H1 (cell line): ENCODE measurements at regions not wholly inside any gene's neighbourhood (a gene's known extent, or its start where the extent isn't known, plus 50 kb on each side); places are given as distances from the start of the nearest gene placed in this dataset.

Experiments used
- CTCF ChIA-PET: fragments of 300-600 bp; sonication (Branson Sonifier 250); formaldehyde crosslinking; loops from one replicate; lab custom pipeline; 2021; ENCODE audit not compliant: partially characterized antibody; lab: Charles Lee
- POLR2A ChIA-PET: fragments of 300-600 bp; sonication (Branson Sonifier 250); formaldehyde crosslinking; loops from one replicate; lab custom pipeline; 2021; ENCODE audit warnings: inconsistent platforms; ENCODE audit not compliant: partially characterized antibody; lab: Charles Lee
- DNase-seq, 2 experiments: peaks; one replicate each; pipeline versions ENCODE4 v3.0.0 to v3.0.0-alpha.2; 2010 to 2022; ENCODE audit warnings: low spot score in 2 of 2, low read depth in 1 of 2, mixed read lengths in 1 of 2
- FAIRE-seq: peaks from 2 replicates; lab custom pipeline; 2011; peaks lifted over from hg19 to GRCh38; lab: Jason Lieb, UNC
- H2AFZ ChIP-seq: 2 replicates; pipeline ENCODE4 v1.8.1; 2012; ENCODE audit warnings: low read length, inconsistent platforms
- H2AK5ac ChIP-seq: 2 replicates; pipeline ENCODE4 v1.6.1; 2013; ENCODE audit warnings: low read depth, low read length
- H2BK120ac ChIP-seq: replicated peaks from 2 replicates; pipeline ENCODE3; 2013; ENCODE audit warnings: low read depth, low read length, inconsistent platforms
- H2BK12ac ChIP-seq: 2 replicates; pipeline ENCODE4 v1.6.1; 2013; ENCODE audit warnings: low read depth, low read length
- H2BK15ac ChIP-seq: 2 replicates; pipeline ENCODE4 v1.6.1; 2013; ENCODE audit warnings: low read length
- H2BK20ac ChIP-seq: 2 replicates; pipeline ENCODE4 v1.6.1; 2013; ENCODE audit warnings: low read length
- H2BK5ac ChIP-seq: 2 replicates; pipeline ENCODE4 v1.6.1; 2013; ENCODE audit warnings: low read depth, low read length
- H3K14ac ChIP-seq: 2 replicates; pipeline ENCODE4 v1.6.1; 2013; ENCODE audit warnings: inconsistent platforms; ENCODE audit not compliant: insufficient read length
- H3K18ac ChIP-seq: 2 replicates; pipeline ENCODE4 v1.6.1; 2013; ENCODE audit warnings: low read length; ENCODE audit errors: extremely low read depth
- H3K23ac ChIP-seq: 2 replicates; pipeline ENCODE4 v1.6.1; 2013; ENCODE audit warnings: inconsistent platforms; ENCODE audit not compliant: insufficient read length
- H3K23me2 ChIP-seq: 2 replicates; pipeline ENCODE4 v1.6.1; 2013; ENCODE audit warnings: low read depth, low read length
- H3K27ac ChIP-seq: 2 replicates; pipeline ENCODE4 v1.6.1; 2011; ENCODE audit warnings: low read depth, low read length, inconsistent platforms
- H3K27me3 ChIP-seq, 4 experiments: replicated peaks in 1 of 4; 1 replicate in 1 of 4; 2 replicates in 3 of 4; pipeline versions ENCODE4 v1.6.1 to v1.8.1; 2011 to 2013; ENCODE audit warnings: low read length in 3 of 4, mild to moderate bottlenecking in 3 of 4, inconsistent platforms in 2 of 4, mixed read lengths in 2 of 4, moderate library complexity in 1 of 4; ENCODE audit not compliant: control insufficient read depth in 3 of 4, insufficient read depth in 3 of 4; ENCODE audit errors: extremely low read depth in 1 of 4
- H3K36me3 ChIP-seq, 4 experiments: 2 replicates each; pipeline versions ENCODE4 v1.6.1 to v1.8.1; 2011 to 2013; ENCODE audit warnings: mild to moderate bottlenecking in 4 of 4, low read length in 3 of 4, moderate library complexity in 2 of 4, control low read depth in 1 of 4, inconsistent platforms in 1 of 4; ENCODE audit not compliant: insufficient read depth in 4 of 4, control insufficient read depth in 2 of 4
- H3K4ac ChIP-seq: replicated peaks from 2 replicates; pipeline ENCODE3; 2013; ENCODE audit warnings: low read length, low read depth, mixed read lengths, inconsistent platforms; ENCODE audit not compliant: insufficient read length
- H3K4me1 ChIP-seq, 4 experiments: replicated peaks in 1 of 4; 1 replicate in 1 of 4; 2 replicates in 3 of 4; pipeline versions ENCODE4 v1.6.1 to v1.8.1; 2011 to 2013; ENCODE audit warnings: low read length in 3 of 4, inconsistent platforms in 2 of 4, mixed read lengths in 1 of 4; ENCODE audit not compliant: insufficient read depth in 4 of 4, control insufficient read depth in 3 of 4
- H3K4me2 ChIP-seq, 2 experiments: 2 replicates each; pipeline versions ENCODE4 v1.6.1 to v1.8.1; 2011 to 2013; ENCODE audit warnings: low read depth in 2 of 2, low read length in 2 of 2, control low read depth in 1 of 2, inconsistent platforms in 1 of 2, mild to moderate bottlenecking in 1 of 2; ENCODE audit not compliant: insufficient read depth in 1 of 2
- H3K4me3 ChIP-seq, 4 experiments: fragments of 200-600, 300-600 bp in 1 of 4; sonication (generic), shearing (Covaris generic), sonication (Bioruptor Twin) in 1 of 4; 2 replicates each; pipeline versions ENCODE4 v1.5.1 to v1.8.1; 2011 to 2016; ENCODE audit warnings: low read length in 4 of 4, low read depth in 3 of 4, control low read depth in 2 of 4, inconsistent platforms in 2 of 4, mild to moderate bottlenecking in 2 of 4, mixed read lengths in 1 of 4, moderate library complexity in 1 of 4; ENCODE audit not compliant: insufficient read depth in 2 of 4; ENCODE audit errors: extremely low read depth in 1 of 4
- H3K56ac ChIP-seq: replicated peaks from 2 replicates; pipeline ENCODE3; 2013; ENCODE audit warnings: low read depth, mild to moderate bottlenecking, mixed read lengths, low read length, inconsistent platforms; ENCODE audit not compliant: insufficient read length
- H3K79me1 ChIP-seq: 2 replicates; pipeline ENCODE4 v1.6.1; 2013; ENCODE audit warnings: low read depth, low read length, control low read depth
- H3K79me2 ChIP-seq, 2 experiments: 2 replicates each; pipeline versions ENCODE4 v1.6.1 to v1.8.1; 2012 to 2013; ENCODE audit warnings: low read length in 2 of 2, mild to moderate bottlenecking in 2 of 2, inconsistent platforms in 1 of 2; ENCODE audit not compliant: insufficient read depth in 2 of 2, control insufficient read depth in 1 of 2
- H3K9ac ChIP-seq, 4 experiments: replicated peaks in 1 of 4; 1 replicate in 1 of 4; 2 replicates in 3 of 4; pipeline versions ENCODE4 v1.6.1 to v1.8.1; 2011 to 2013; ENCODE audit warnings: low read depth in 3 of 4, low read length in 3 of 4, control low read depth in 2 of 4, mild to moderate bottlenecking in 2 of 4, moderate library complexity in 2 of 4, inconsistent platforms in 1 of 4; ENCODE audit errors: extremely low read depth in 1 of 4
- H3K9me3 ChIP-seq, 2 experiments: 2 replicates each; pipeline versions ENCODE4 v1.6.1 to v1.8.1; 2012 to 2013; ENCODE audit warnings: mild to moderate bottlenecking in 2 of 2, moderate library complexity in 2 of 2, control low read depth in 1 of 2, inconsistent platforms in 1 of 2, low read depth in 1 of 2, low read length in 1 of 2, mixed read lengths in 1 of 2; ENCODE audit not compliant: insufficient read depth in 2 of 2
- H4K20me1 ChIP-seq, 2 experiments: replicated peaks in 1 of 2; 2 replicates each; pipeline versions ENCODE3 to v1.8.1; 2011 to 2013; ENCODE audit warnings: inconsistent platforms in 2 of 2, low read length in 2 of 2, mild to moderate bottlenecking in 1 of 2; ENCODE audit not compliant: insufficient read depth in 2 of 2, control insufficient read depth in 1 of 2
- H4K5ac ChIP-seq: 2 replicates; pipeline ENCODE4 v1.6.1; 2013; ENCODE audit warnings: low read length, low read depth, mixed read lengths, inconsistent platforms; ENCODE audit not compliant: insufficient read length
- H4K8ac ChIP-seq: 2 replicates; pipeline ENCODE4 v1.8.0; 2013; ENCODE audit warnings: mild to moderate bottlenecking, moderate library complexity, low read length, inconsistent platforms; ENCODE audit not compliant: insufficient read depth; ENCODE audit errors: extremely low read depth
- H4K91ac ChIP-seq: replicated peaks from 2 replicates; pipeline ENCODE3; 2013; ENCODE audit warnings: low read length, mixed read lengths, inconsistent platforms; ENCODE audit not compliant: insufficient read length
- ASH2L ChIP-seq: fragments of 200-600, 300-600 bp; sonication (generic); IDR thresholded peaks from one replicate; pipeline ENCODE4 v1.7.1; 2017; ENCODE audit warnings: low read length
- ATF3 ChIP-seq: IDR thresholded peaks from 2 replicates; pipeline ENCODE4 v1.6.1; 2011; ENCODE audit warnings: low read depth, mild to moderate bottlenecking, low read length; ENCODE audit not compliant: insufficient read depth
- CEBPB ChIP-seq: IDR thresholded peaks from 2 replicates; pipeline ENCODE4 v1.6.1; 2012; ENCODE audit warnings: low read depth, low read length
- EZH2 ChIP-seq: fragments of 200-600 bp; sonication (generic); IDR thresholded peaks from 2 replicates; pipeline ENCODE4 v1.7.1; 2012; ENCODE audit warnings: low read depth, mild to moderate bottlenecking, moderate library complexity, low read length, inconsistent platforms; ENCODE audit not compliant: severe bottlenecking
- GABPA ChIP-seq: IDR thresholded peaks from 2 replicates; pipeline ENCODE4 v1.6.1; 2011; ENCODE audit warnings: mild to moderate bottlenecking, low read length, moderate library complexity, borderline replicate concordance; ENCODE audit not compliant: insufficient read depth
- KDM1A ChIP-seq: fragments of 200-600, 300-600 bp; sonication (generic); IDR thresholded peaks from 2 replicates; pipeline ENCODE4 v1.7.1; 2016; ENCODE audit warnings: mild to moderate bottlenecking, low read length, borderline replicate concordance
- KDM5A ChIP-seq: fragments of 200-600 bp; IDR thresholded peaks from 2 replicates; pipeline ENCODE4 v1.7.1; 2012; ENCODE audit warnings: mild to moderate bottlenecking, low read length, inconsistent platforms, mixed read lengths
- MAX ChIP-seq: IDR thresholded peaks from 2 replicates; pipeline ENCODE4 v1.6.1; 2012; ENCODE audit warnings: inconsistent platforms
- POU5F1 ChIP-seq: IDR thresholded peaks from 2 replicates; pipeline ENCODE4 v1.6.1; 2011; ENCODE audit warnings: low read depth, mild to moderate bottlenecking, low read length, moderate library complexity
- SIX5 ChIP-seq: IDR thresholded peaks from 2 replicates; pipeline ENCODE4 v1.6.1; 2011; ENCODE audit warnings: mild to moderate bottlenecking, low read depth, low read length
- SP2 ChIP-seq: IDR thresholded peaks from 2 replicates; pipeline ENCODE4 v1.6.1; 2012; ENCODE audit warnings: mild to moderate bottlenecking, low read length, inconsistent platforms
- SP4 ChIP-seq: IDR thresholded peaks from 2 replicates; pipeline ENCODE4 v1.6.1; 2012; ENCODE audit warnings: low read length, inconsistent platforms
- TAF7 ChIP-seq: optimal IDR thresholded peaks from 2 replicates; pipeline ENCODE3; 2011; ENCODE audit warnings: low read depth, mild to moderate bottlenecking, inconsistent platforms, low read length, moderate library complexity, borderline replicate concordance
- TBP ChIP-seq: IDR thresholded peaks from 2 replicates; pipeline ENCODE4 v1.6.1; 2011; ENCODE audit warnings: low read depth, low read length, improper control_type of control experiment
- ZNF274 ChIP-seq: IDR thresholded peaks from 2 replicates; pipeline ENCODE4 v1.7.0; 2012; ENCODE audit warnings: low read length, borderline replicate concordance; ENCODE audit errors: extremely low read depth
- WGBS, 2 experiments: shearing (Covaris generic) in 1 of 2; methylation state at CpG; one replicate each; pipeline versions ENCODE4 v1.1.6 to v1.1.7; 2013 to 2015; ENCODE audit warnings: low lambda C conversion rate in 2 of 2, mixed read lengths in 2 of 2, inconsistent platforms in 1 of 2, low coverage in 1 of 2, missing lambda C conversion rate in 1 of 2; ENCODE audit not compliant: insufficient replicate concordance in 2 of 2, insufficient coverage in 1 of 2, insufficient read length in 1 of 2; ENCODE audit errors: extremely low coverage in 1 of 2, missing lambda C conversion rate in 1 of 2; 5-methylcytosine and 5-hydroxymethylcytosine counted together

- no peak for FAIRE-seq
- no peak overlapping the region for H2BK20ac ChIP-seq
- no peak overlapping the region for H3K4me3 ChIP-seq
- H2AFZ ChIP-seq, result no peak overlapping the region
- no peak overlapping the region for H2BK12ac ChIP-seq
- no peaks in the 10 kb centered on the region for H4K20me1 ChIP-seq
- H3K9ac ChIP-seq, result no peak overlapping the region
- DNase-seq, result no peak
- no peak overlapping the region for H4K5ac ChIP-seq
- H2AK5ac ChIP-seq, result no peak overlapping the region
- CTCF ChIA-PET, result no interaction called here
- no peak overlapping the region for H2BK5ac ChIP-seq
- no peaks in the 10 kb centered on the region for H3K4me1 ChIP-seq
- no peaks in the 10 kb centered on the region for H3K27me3 ChIP-seq
- H4K8ac ChIP-seq, result no peak overlapping the region
- H3K18ac ChIP-seq, result no peak overlapping the region
- H3K14ac ChIP-seq, result no peak overlapping the region
- H3K36me3 ChIP-seq, result no peaks in the 10 kb centered on the region; a peak in 2 of 8 replicates
- H3K79me2 ChIP-seq, result no peaks in the 10 kb centered on the region
- POLR2A ChIA-PET, result no interaction called here
- no peak overlapping the region for H3K23ac ChIP-seq
- H3K79me1 ChIP-seq, result no peaks in the 10 kb centered on the region
- H3K56ac ChIP-seq, result no peak overlapping the region
- WGBS, 2 experiments, result 93% methylated on average over 2 of the region's 2 CpGs; no CpG with 5 or more reads in 1 of the 2 experiments
- H4K91ac ChIP-seq, result no peak overlapping the region
- H3K27ac ChIP-seq, result no peak overlapping the region
- H2BK120ac ChIP-seq, result no peak overlapping the region
- peaks cover 17 to 27% of the 10 kb centered on the region in 2 experiments; a peak in 3 of 4 replicates for H3K9me3 ChIP-seq
- no peaks in the 10 kb centered on the region for H3K23me2 ChIP-seq
- no peak overlapping the region for H2BK15ac ChIP-seq
- no peak overlapping the region for H3K4ac ChIP-seq
- no peak overlapping the region for H3K4me2 ChIP-seq
- TF ChIP-seq GABPA (no peak), ZNF274 (no peak), MAX (no peak), ASH2L (no peak), EZH2 (no peak), TAF7 (no peak), SP4 (no peak), TBP (no peak), KDM1A (no peak), SIX5 (no peak), ATF3 (no peak), SP2 (no peak), KDM5A (no peak), CEBPB (no peak), POU5F1 (no peak)
Observed at GRCh38 chr5:120402606-120403005, 61.5 kb upstream of the PRR16 start.
